ENCODE measurements at regions not wholly inside any gene's neighbourhood (a gene's known extent, or its start where the extent isn't known, plus 50 kb on each side); places are given as distances from the start of the nearest gene placed in this dataset.

- TF ChIP-seq, protein P1, sequence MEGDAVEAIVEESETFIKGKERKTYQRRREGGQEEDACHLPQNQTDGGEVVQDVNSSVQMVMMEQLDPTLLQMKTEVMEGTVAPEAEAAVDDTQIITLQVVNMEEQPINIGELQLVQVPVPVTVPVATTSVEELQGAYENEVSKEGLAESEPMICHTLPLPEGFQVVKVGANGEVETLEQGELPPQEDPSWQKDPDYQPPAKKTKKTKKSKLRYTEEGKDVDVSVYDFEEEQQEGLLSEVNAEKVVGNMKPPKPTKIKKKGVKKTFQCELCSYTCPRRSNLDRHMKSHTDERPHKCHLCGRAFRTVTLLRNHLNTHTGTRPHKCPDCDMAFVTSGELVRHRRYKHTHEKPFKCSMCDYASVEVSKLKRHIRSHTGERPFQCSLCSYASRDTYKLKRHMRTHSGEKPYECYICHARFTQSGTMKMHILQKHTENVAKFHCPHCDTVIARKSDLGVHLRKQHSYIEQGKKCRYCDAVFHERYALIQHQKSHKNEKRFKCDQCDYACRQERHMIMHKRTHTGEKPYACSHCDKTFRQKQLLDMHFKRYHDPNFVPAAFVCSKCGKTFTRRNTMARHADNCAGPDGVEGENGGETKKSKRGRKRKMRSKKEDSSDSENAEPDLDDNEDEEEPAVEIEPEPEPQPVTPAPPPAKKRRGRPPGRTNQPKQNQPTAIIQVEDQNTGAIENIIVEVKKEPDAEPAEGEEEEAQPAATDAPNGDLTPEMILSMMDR (conservative IDR thresholded peaks at IDR 0.05 in 1 of 2, IDR thresholded peaks at IDR 0.05 in 1 of 2; ENCODE audit: extremely low read depth in 1 of 2, insufficient read depth in 1 of 2, low read depth in 1 of 2, low read length in 2 of 2): no peak
- no peak for TF ChIP-seq EZH2 (IDR thresholded peaks at IDR 0.05; ENCODE audit: borderline replicate concordance, low read length)
Measured at GRCh38 chr19:28445826-28446225, 767.1 kb downstream of the UQCRFS1 start.

Measured in mammary epithelial cell (primary cell).